Type B pancreatic cell (in vitro differentiated cells): ENCODE measurements at regions not wholly inside any gene's neighbourhood (a gene's known extent, or its start where the extent isn't known, plus 50 kb on each side); places are given as distances from the start of the nearest gene placed in this dataset.

Source experiments
- DNase-seq: peaks from one replicate; pipeline ENCODE4 v3.0.0; 2021; ENCODE audit warnings: mixed read lengths; ENCODE audit not compliant: unreplicated experiment; ENCODE audit errors: extremely low spot score
- H3K27ac Mint-ChIP-seq: 2 replicates; pipeline ENCODE4 v1.8.0; 2021; ENCODE audit warnings: mild to moderate bottlenecking, mixed read lengths
- H3K27me3 Mint-ChIP-seq: 2 replicates; pipeline ENCODE4 v1.8.0; 2021; ENCODE audit warnings: mixed read lengths
- H3K36me3 Mint-ChIP-seq: 2 replicates; pipeline ENCODE4 v1.8.0; 2021; ENCODE audit warnings: mixed read lengths
- H3K4me1 Mint-ChIP-seq: one replicate; pipeline ENCODE4 v1.8.0; 2021; ENCODE audit warnings: mixed read lengths; ENCODE audit not compliant: unreplicated experiment
- H3K4me3 Mint-ChIP-seq: 2 replicates; pipeline ENCODE4 v1.8.0; 2021; ENCODE audit warnings: mild to moderate bottlenecking, mixed read lengths
- H3K9me3 Mint-ChIP-seq: 2 replicates; pipeline ENCODE4 v1.8.0; 2021; ENCODE audit warnings: mixed read lengths
- TF ChIP-seq, protein P1 (sequence below): fragments of 200-600 bp; sonication (generic); conservative IDR thresholded peaks from 2 replicates; pipeline ENCODE4 v1.5.0; 2021; ENCODE audit warnings: antibody characterized with exemption, mild to moderate bottlenecking

- H3K36me3 Mint-ChIP-seq: peaks cover 3% of the 10 kb centered on the region
- H3K4me1 Mint-ChIP-seq: peaks cover 30% of the 10 kb centered on the region
- H3K4me3 Mint-ChIP-seq: no peak overlapping the region
- no peak for DNase-seq
- TF ChIP-seq, protein P1, sequence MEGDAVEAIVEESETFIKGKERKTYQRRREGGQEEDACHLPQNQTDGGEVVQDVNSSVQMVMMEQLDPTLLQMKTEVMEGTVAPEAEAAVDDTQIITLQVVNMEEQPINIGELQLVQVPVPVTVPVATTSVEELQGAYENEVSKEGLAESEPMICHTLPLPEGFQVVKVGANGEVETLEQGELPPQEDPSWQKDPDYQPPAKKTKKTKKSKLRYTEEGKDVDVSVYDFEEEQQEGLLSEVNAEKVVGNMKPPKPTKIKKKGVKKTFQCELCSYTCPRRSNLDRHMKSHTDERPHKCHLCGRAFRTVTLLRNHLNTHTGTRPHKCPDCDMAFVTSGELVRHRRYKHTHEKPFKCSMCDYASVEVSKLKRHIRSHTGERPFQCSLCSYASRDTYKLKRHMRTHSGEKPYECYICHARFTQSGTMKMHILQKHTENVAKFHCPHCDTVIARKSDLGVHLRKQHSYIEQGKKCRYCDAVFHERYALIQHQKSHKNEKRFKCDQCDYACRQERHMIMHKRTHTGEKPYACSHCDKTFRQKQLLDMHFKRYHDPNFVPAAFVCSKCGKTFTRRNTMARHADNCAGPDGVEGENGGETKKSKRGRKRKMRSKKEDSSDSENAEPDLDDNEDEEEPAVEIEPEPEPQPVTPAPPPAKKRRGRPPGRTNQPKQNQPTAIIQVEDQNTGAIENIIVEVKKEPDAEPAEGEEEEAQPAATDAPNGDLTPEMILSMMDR: no peak
- H3K27me3 Mint-ChIP-seq: peaks cover 10% of the 10 kb centered on the region
- peak overlapping the region; percentile 80 for H3K27ac Mint-ChIP-seq
- peaks cover 10% of the 10 kb centered on the region for H3K9me3 Mint-ChIP-seq
Observed at GRCh38 chr2:236768393-236769140, 198.9 kb downstream of the ACKR3 start.

GRCh38 chr2:236769981-236770671 lies 200.5 kb downstream of the ACKR3 start:
- H3K27me3 Mint-ChIP-seq: peaks cover 10% of the 10 kb centered on the region
- H3K36me3 Mint-ChIP-seq: peaks cover 3% of the 10 kb centered on the region
- peaks cover 10% of the 10 kb centered on the region for H3K9me3 Mint-ChIP-seq
- peak overlapping the region; percentile 80 for H3K27ac Mint-ChIP-seq
- TF ChIP-seq, protein P1: no peak
- H3K4me3 Mint-ChIP-seq: peak overlapping the region; percentile 48
- H3K4me1 Mint-ChIP-seq: peaks cover 23% of the 10 kb centered on the region
- DNase-seq: no peak

DNA sequence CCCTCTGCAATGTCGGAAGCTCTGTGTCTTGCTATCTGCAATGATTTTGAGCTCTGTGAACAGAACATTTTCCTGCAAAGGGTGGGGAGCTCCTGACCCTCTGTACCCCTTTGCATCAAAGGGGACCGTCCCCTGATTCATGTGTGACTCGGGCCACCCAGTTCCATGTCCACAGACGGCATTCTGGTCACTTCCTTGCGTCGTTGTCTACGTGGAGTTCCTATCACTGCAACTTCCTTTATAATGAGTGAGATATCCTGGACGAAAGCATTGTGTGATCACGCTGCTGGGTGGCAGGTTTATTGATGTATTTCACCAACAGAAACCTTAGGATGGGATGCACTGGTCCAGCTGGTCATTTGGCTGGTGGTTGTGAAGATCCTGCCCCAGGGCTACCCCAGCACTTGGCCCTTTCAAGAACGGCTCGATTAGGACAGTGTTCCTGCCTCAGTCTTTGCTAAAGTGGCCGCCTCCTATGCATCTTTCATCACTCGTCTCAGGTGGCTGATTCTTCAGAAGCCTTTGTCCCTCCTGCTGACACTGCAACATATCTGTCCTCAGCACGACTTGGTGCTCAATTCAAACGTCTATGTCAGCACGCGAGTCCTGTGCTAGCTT lies 202.7 kb downstream of the ACKR3 start:
- peak overlapping the region; percentile 49 for H3K27ac Mint-ChIP-seq
- peaks cover 10% of the 10 kb centered on the region for H3K27me3 Mint-ChIP-seq
- H3K4me1 Mint-ChIP-seq: peaks cover 29% of the 10 kb centered on the region

GRCh38 chr2:236773206-236773605 lies 203.6 kb downstream of the ACKR3 start:
- Mint-ChIP-seq H3K9me3 (peaks cover 4% of the 10 kb centered on the region), H3K4me1 (peaks cover 32% of the 10 kb centered on the region), H3K4me3 (no peak overlapping the region), H3K36me3 (no peaks in the 10 kb centered on the region), H3K27ac (no peak overlapping the region), H3K27me3 (peaks cover 10% of the 10 kb centered on the region)
- no peak for DNase-seq
- TF ChIP-seq, protein P1: no peak

More for the DNA sequence above, 202.7 kb downstream of the ACKR3 start:
- H3K36me3 Mint-ChIP-seq: no peaks in the 10 kb centered on the region
- peaks cover 5% of the 10 kb centered on the region for H3K9me3 Mint-ChIP-seq
- H3K4me3 Mint-ChIP-seq: no peak overlapping the region
- TF ChIP-seq, protein P1: no peak
- DNase-seq: no peak

GRCh38 chr2:236774171-236774570 lies 204.5 kb downstream of the ACKR3 start:
- TF ChIP-seq, protein P1: no peak
- Mint-ChIP-seq H3K27me3 (peaks cover 10% of the 10 kb centered on the region), H3K27ac (no peak overlapping the region), H3K4me1 (peaks cover 30% of the 10 kb centered on the region), H3K9me3 (peaks cover 4% of the 10 kb centered on the region), H3K36me3 (no peaks in the 10 kb centered on the region), H3K4me3 (no peak overlapping the region)
- DNase-seq: no peak
